ENCODE measurements at regions not wholly inside any gene's neighbourhood (a gene's known extent, or its start where the extent isn't known, plus 50 kb on each side); places are given as distances from the start of the nearest gene placed in this dataset.

GRCh38 chr5:2603272-2603575 is 148.3 kb downstream of the IRX2 start:
- DNase-seq (ENCODE audit: low read depth, low spot score), result no peak
- TF ChIP-seq FOS (IDR thresholded peaks at IDR 0.05; ENCODE audit: borderline replicate concordance, insufficient read depth, low read length) (no peak), POLR2AphosphoS5 (IDR thresholded peaks at IDR 0.05; ENCODE audit: insufficient read depth, low read depth, low read length) (no peak), MYC (IDR thresholded peaks at IDR 0.05; ENCODE audit: low read depth, low read length) (no peak), JUN (IDR thresholded peaks at IDR 0.05; ENCODE audit: borderline replicate concordance, insufficient read depth, insufficient read length, low read depth) (no peak), EZH2 (IDR thresholded peaks at IDR 0.05; ENCODE audit: borderline replicate concordance, low read depth, low read length, severe bottlenecking) (no peak), POLR2A (IDR thresholded peaks at IDR 0.05; ENCODE audit: low read depth, low read length) (no peak), GATA2 (IDR thresholded peaks at IDR 0.05; ENCODE audit: insufficient read depth, insufficient read length, low read depth, low read length) (no peak), CTCF (IDR thresholded peaks at IDR 0.05; ENCODE audit: extremely low read depth in 1 of 2, insufficient read depth in 1 of 2, low read depth in 1 of 2, low read length in 2 of 2) (no peak)
- TF ChIP-seq, protein P1, sequence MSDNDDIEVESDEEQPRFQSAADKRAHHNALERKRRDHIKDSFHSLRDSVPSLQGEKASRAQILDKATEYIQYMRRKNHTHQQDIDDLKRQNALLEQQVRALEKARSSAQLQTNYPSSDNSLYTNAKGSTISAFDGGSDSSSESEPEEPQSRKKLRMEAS (IDR thresholded peaks at IDR 0.05; ENCODE audit: insufficient read depth, insufficient read length), result no peak
- POLR2A ChIA-PET, result no interaction called here
- intact Hi-C loops (cut with micrococcal nuclease), result no loop called here
- Histone ChIP-seq H3K9ac (replicated peaks; ENCODE audit: extremely low read depth, insufficient read depth, low read length) (no peak overlapping the region), H3K4me2 (ENCODE audit: insufficient read depth, low read length) (no peak overlapping the region), H3K4me1 (ENCODE audit: control insufficient read depth, extremely low read depth, insufficient read depth, low read length) (no peaks in the 10 kb centered on the region), H3K9me3 (replicated peaks; ENCODE audit: control insufficient read depth, insufficient read depth, low read length) (no peaks in the 10 kb centered on the region), H3K79me2 (ENCODE audit: control insufficient read depth, insufficient read depth, low read length) (no peaks in the 10 kb centered on the region), H3K27ac (ENCODE audit: insufficient read depth, low read depth, low read length) (no peak overlapping the region), H4K20me1 (replicated peaks; ENCODE audit: control insufficient read depth, extremely low read depth, insufficient read depth, low read length) (no peaks in the 10 kb centered on the region), H3K4me3 (replicated peaks in 1 of 3; ENCODE audit: insufficient read depth in 1 of 3, low read depth in 1 of 3, low read length in 3 of 3) (no peak overlapping the region), H3K9me1 (replicated peaks; ENCODE audit: control insufficient read depth, extremely low read depth, insufficient read depth, low read length) (no peaks in the 10 kb centered on the region), H3K36me3 (ENCODE audit: control insufficient read depth in 2 of 2, extremely low read depth in 1 of 2, insufficient read depth in 2 of 2, low read length in 2 of 2) (no peaks in the 10 kb centered on the region), H2AFZ (ENCODE audit: low read depth, low read length) (no peak overlapping the region), H3K27me3 (ENCODE audit: control insufficient read depth in 2 of 2, insufficient read depth in 2 of 2, low read length in 2 of 2) (no peaks in the 10 kb centered on the region)
- FAIRE-seq, result no peak
- CTCF ChIA-PET, result no interaction called here
- BruUV-seq (replicated peaks), result no TSS peak
- dilution Hi-C loops (cut with MboI; ENCODE audit: extremely low pct_ligation_motif_present, low sequenced_read_pairs), result no loop called here

All from endothelial cell of umbilical vein (primary cell).